GM12873 (cell line): ENCODE measurements at regions not wholly inside any gene's neighbourhood (a gene's known extent, or its start where the extent isn't known, plus 50 kb on each side); places are given as distances from the start of the nearest gene placed in this dataset.

Experiments used
- CTCF ChIP-seq: IDR thresholded peaks from 2 replicates; pipeline ENCODE4 v1.5.1; 2012; ENCODE audit warnings: low read depth, mild to moderate bottlenecking, moderate library complexity, low read length, control low read depth; ENCODE audit not compliant: insufficient read depth; ENCODE audit errors: missing control alignments

GRCh38 chr10:128855618-128856428 lies 611.2 kb upstream of the MGMT start:
- no peak for TF ChIP-seq CTCF

- peak; percentile 66 for TF ChIP-seq CTCF
Measured at GRCh38 chr10:128859738-128860386, 607.2 kb upstream of the MGMT start.

GRCh38 chr10:128860574-128860973 lies 606.5 kb upstream of the MGMT start:
- no peak for TF ChIP-seq CTCF

- no peak for TF ChIP-seq CTCF
Measured at GRCh38 chr10:128861018-128861901, 605.8 kb upstream of the MGMT start.

GRCh38 chr10:128863411-128863810 lies 603.6 kb upstream of the MGMT start:
- TF ChIP-seq CTCF = no peak

- TF ChIP-seq CTCF = no peak
Measured at GRCh38 chr10:128863823-128864405, 603.1 kb upstream of the MGMT start.
